ENCODE measurements at regions not wholly inside any gene's neighbourhood (a gene's known extent, or its start where the extent isn't known, plus 50 kb on each side); places are given as distances from the start of the nearest gene placed in this dataset.

DNA sequence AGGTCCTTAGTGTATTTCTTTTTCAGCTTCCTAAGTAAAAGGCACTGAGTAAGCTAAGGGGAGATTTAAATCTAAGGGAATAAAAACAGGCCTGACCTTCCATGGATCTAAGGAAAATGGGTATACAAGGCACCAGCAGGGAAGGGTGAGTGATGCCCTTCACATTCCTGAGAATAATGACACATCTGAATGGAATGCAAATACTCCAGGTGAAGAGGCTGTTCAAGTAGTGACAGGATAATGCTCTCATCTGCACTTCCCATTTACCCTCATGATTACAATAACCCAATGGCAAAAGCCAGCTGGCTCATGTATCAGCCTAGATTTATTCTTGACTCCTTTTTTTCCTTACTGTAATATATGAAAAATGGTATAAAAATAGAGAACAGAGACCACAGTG lies 216.2 kb upstream of the ACTBL2 start:
- no peaks in the 10 kb centered on the region for H3K27me3 ChIP-seq (ENCODE audit: control insufficient read depth, insufficient read depth, low read length)
- peaks cover 20% of the 10 kb centered on the region for H3K4me1 ChIP-seq (ENCODE audit: control insufficient read depth, insufficient read depth, low read length)
- H3K27ac ChIP-seq (ENCODE audit: low read depth, low read length): no peak overlapping the region
- H3K36me3 ChIP-seq (ENCODE audit: control insufficient read depth, insufficient read depth, low read length): no peaks in the 10 kb centered on the region
- no peak overlapping the region for H3K9ac ChIP-seq (ENCODE audit: low read length)
- H3K4me3 ChIP-seq (ENCODE audit: low read depth, low read length): no peak overlapping the region
- no peaks in the 10 kb centered on the region for H3K9me3 ChIP-seq (ENCODE audit: control insufficient read depth, insufficient read depth, low read depth, low read length)

DNA sequence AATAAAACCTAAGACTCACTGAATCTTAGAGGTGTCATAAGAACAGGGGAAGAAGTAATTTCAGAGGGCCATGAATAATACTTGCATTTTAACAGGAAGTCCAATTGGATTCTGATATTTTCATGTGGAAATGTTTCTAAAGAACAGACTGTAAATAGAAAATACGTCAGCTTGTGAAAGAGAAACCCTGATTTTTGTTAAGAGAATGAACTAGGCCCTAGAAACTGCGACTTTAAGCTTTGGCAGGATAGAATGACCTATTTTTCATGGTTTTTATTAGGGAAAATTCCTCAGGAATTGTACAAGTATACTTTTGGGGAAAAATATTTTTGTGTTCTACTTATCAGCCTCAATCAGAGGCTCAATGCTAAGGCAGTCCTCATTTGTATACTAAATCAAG lies 215.5 kb upstream of the ACTBL2 start:
- H3K9me3 ChIP-seq (ENCODE audit: control insufficient read depth, insufficient read depth, low read depth, low read length): no peaks in the 10 kb centered on the region
- H3K9ac ChIP-seq (ENCODE audit: low read length): no peak overlapping the region
- H3K27ac ChIP-seq (ENCODE audit: low read depth, low read length): peak overlapping the region; percentile 49; the same call in 1 of the 2 replicates
- H3K36me3 ChIP-seq (ENCODE audit: control insufficient read depth, insufficient read depth, low read length): no peaks in the 10 kb centered on the region
- H3K27me3 ChIP-seq (ENCODE audit: control insufficient read depth, insufficient read depth, low read length): no peaks in the 10 kb centered on the region
- H3K4me3 ChIP-seq (ENCODE audit: low read depth, low read length): no peak overlapping the region
- H3K4me1 ChIP-seq (ENCODE audit: control insufficient read depth, insufficient read depth, low read length): peaks cover 27% of the 10 kb centered on the region

DNA sequence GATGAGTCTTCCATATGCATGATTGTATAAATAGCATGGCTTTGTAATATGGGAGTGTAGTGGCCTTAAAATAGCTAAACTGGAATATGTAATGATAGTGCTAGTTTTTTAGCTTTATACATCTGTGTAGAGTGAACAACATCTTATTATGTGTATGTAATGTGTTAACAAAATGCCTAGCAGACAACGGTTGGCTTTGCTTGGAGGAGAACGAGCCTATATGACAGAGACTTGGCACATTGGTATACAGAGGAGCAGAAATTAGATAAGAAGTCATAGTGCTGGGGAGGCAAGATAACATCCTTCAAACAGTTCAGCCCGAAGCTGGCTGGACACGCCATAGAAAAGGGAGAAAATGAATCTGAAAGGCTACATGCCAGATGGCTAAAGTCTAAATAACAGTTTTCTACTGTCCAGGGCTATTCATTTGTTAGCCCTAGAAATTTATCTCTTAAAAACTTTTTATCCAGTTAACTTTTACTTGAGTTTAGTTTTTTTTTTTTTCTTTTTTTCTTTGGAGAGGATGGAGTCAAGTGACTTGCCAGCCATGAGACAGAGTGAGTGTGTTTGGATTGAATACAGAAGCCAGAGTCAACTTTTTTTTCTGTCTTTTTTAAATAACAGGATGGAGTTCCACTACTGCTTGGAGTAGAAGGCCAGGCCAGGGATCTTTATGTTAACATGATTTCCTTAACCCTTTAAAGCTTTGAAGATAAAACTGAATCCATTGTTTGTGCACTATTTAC lies 214.4 kb upstream of the ACTBL2 start:
- no peak overlapping the region for H3K4me3 ChIP-seq (ENCODE audit: low read depth, low read length)
- no peak overlapping the region for H3K27ac ChIP-seq (ENCODE audit: low read depth, low read length)
- H3K9ac ChIP-seq (ENCODE audit: low read length): no peak overlapping the region
- H3K27me3 ChIP-seq (ENCODE audit: control insufficient read depth, insufficient read depth, low read length): no peaks in the 10 kb centered on the region
- peaks cover 34% of the 10 kb centered on the region for H3K4me1 ChIP-seq (ENCODE audit: control insufficient read depth, insufficient read depth, low read length)
- H3K9me3 ChIP-seq (ENCODE audit: control insufficient read depth, insufficient read depth, low read depth, low read length): no peaks in the 10 kb centered on the region
- H3K36me3 ChIP-seq (ENCODE audit: control insufficient read depth, insufficient read depth, low read length): no peaks in the 10 kb centered on the region

DNA sequence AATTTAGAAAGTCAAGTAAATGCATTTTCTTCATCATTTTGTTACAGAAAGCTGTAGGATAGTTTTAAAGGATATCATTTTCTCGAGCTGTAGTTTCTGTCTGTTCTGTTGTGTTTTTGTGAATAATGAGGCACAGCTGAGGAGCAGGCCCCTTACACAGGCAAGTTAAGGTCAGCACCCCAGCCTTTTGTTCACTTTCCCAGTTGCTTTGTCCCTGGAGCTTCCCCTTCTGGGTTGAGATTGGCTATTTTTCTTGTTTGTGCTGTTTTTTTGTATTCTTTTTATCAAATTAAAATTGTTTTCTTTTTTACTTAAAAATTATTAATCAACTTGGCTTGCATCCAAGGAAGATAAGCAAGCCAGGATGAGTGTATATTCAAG lies 213.8 kb upstream of the ACTBL2 start:
- H3K27me3 ChIP-seq (ENCODE audit: control insufficient read depth, insufficient read depth, low read length): no peaks in the 10 kb centered on the region
- H3K9me3 ChIP-seq (ENCODE audit: control insufficient read depth, insufficient read depth, low read depth, low read length): no peaks in the 10 kb centered on the region
- H3K27ac ChIP-seq (ENCODE audit: low read depth, low read length): no peak overlapping the region
- H3K4me3 ChIP-seq (ENCODE audit: low read depth, low read length): no peak overlapping the region
- H3K36me3 ChIP-seq (ENCODE audit: control insufficient read depth, insufficient read depth, low read length): no peaks in the 10 kb centered on the region
- H3K9ac ChIP-seq (ENCODE audit: low read length): no peak overlapping the region
- peaks cover 34% of the 10 kb centered on the region for H3K4me1 ChIP-seq (ENCODE audit: control insufficient read depth, insufficient read depth, low read length)

DNA sequence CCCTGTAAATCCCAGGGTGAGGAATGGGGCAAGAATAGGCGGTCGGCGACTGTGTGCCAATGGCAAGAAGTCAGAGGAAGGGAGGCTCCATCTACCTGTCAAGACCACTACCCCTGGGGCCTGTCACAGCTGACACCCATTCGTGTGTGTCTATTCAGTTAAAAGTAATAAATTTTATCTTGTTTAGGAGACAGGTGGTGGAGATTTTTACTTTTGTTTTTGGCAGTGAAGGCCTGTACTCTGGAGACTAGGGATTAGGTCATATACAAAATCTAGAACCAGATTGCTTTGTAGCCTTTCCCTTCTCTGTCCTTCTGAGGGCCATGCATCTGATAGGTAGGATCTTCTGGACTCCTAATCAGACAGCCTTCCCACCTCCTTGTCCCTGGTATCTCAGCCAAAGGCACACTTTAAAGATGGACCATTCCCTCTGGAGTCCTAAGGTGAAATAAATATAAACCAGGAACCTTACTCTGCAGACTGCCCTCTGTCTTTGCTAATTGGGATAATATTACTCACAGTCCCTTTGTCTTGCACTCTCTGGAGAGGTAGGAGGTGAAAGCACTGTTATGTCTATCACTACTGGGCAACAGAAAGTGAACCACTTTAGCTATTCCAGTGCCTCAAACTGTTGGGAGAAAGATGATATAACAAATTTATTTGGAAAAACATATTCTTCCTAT lies 213.2 kb upstream of the ACTBL2 start:
- Histone ChIP-seq H3K9me3 (ENCODE audit: control insufficient read depth, insufficient read depth, low read depth, low read length) (no peaks in the 10 kb centered on the region), H3K36me3 (ENCODE audit: control insufficient read depth, insufficient read depth, low read length) (no peaks in the 10 kb centered on the region), H3K27me3 (ENCODE audit: control insufficient read depth, insufficient read depth, low read length) (no peaks in the 10 kb centered on the region), H3K4me1 (ENCODE audit: control insufficient read depth, insufficient read depth, low read length) (peaks cover 34% of the 10 kb centered on the region), H3K9ac (ENCODE audit: low read length) (no peak overlapping the region), H3K27ac (ENCODE audit: low read depth, low read length) (no peak overlapping the region), H3K4me3 (ENCODE audit: low read depth, low read length) (no peak overlapping the region)

DNA sequence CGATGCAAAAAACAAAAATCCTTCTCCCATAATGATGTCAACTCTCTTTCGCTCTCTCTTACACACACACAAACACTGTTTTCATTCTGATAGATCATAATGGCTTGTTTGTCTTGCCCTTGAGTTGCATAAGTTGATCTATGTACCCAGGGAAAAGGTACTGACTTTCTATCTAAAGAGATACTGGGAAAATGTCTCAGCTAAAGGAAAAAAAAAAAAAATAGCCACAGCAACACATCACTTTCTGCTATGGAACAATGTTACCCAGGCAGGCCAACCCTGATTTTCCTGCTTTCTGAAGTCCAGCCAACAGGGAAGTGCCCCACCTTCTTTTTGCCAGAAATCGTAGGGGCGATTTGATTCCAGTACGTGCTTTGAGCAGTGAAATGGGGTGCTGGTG lies 212.6 kb upstream of the ACTBL2 start:
- Histone ChIP-seq H3K9me3 (ENCODE audit: control insufficient read depth, insufficient read depth, low read depth, low read length) (no peaks in the 10 kb centered on the region), H3K36me3 (ENCODE audit: control insufficient read depth, insufficient read depth, low read length) (no peaks in the 10 kb centered on the region), H3K27me3 (ENCODE audit: control insufficient read depth, insufficient read depth, low read length) (no peaks in the 10 kb centered on the region), H3K27ac (ENCODE audit: low read depth, low read length) (no peak overlapping the region), H3K4me1 (ENCODE audit: control insufficient read depth, insufficient read depth, low read length) (peaks cover 34% of the 10 kb centered on the region), H3K4me3 (ENCODE audit: low read depth, low read length) (no peak overlapping the region), H3K9ac (ENCODE audit: low read length) (no peak overlapping the region)

DNA sequence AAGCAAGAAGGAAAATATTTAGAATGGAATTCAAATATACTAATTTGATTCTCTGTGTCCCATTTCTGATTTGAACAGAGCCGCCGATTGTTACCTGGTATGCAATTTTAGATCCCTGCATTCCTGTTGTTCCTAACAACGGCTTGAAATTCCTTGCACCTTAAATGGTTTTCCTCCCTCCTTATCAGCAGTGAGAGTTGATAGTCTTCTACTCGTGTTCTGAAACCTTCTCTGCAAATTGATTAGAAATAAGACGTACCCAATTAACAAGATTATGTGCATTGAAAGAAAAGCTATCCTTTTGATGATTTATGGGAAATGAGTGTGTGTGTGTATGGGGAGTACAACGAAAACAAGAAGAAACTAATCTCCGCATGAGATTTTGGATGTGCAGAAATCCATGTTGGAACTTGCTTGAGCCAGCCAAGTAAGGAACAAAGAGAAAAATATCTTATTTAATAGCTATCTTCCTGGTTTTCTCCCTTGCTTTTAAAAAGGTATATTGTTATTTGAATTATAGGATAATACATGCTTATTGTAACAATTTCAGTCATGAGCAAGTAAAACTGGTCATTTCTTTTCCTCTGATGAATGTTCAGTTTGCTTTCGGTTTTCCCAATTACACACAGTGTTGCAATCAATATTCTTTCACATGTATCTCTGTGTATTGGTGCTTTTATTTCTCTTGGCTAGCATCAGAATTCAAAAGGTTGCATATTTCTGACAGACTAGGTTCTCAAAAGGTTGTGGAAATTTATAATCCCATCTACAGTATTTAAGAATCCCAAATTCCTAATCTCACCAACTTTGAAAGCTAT lies 211.1 kb upstream of the ACTBL2 start:
- Histone ChIP-seq H3K4me3 (ENCODE audit: low read depth, low read length) (peak overlapping the region; percentile 22; the same call in 1 of the 2 replicates), H3K9me3 (ENCODE audit: control insufficient read depth, insufficient read depth, low read depth, low read length) (no peaks in the 10 kb centered on the region), H3K36me3 (ENCODE audit: control insufficient read depth, insufficient read depth, low read length) (no peaks in the 10 kb centered on the region), H3K27ac (ENCODE audit: low read depth, low read length) (peak overlapping the region; percentile 69; the same call in 1 of the 2 replicates), H3K9ac (ENCODE audit: low read length) (no peak overlapping the region), H3K27me3 (ENCODE audit: control insufficient read depth, insufficient read depth, low read length) (no peaks in the 10 kb centered on the region), H3K4me1 (ENCODE audit: control insufficient read depth, insufficient read depth, low read length) (peaks cover 25% of the 10 kb centered on the region)

DNA sequence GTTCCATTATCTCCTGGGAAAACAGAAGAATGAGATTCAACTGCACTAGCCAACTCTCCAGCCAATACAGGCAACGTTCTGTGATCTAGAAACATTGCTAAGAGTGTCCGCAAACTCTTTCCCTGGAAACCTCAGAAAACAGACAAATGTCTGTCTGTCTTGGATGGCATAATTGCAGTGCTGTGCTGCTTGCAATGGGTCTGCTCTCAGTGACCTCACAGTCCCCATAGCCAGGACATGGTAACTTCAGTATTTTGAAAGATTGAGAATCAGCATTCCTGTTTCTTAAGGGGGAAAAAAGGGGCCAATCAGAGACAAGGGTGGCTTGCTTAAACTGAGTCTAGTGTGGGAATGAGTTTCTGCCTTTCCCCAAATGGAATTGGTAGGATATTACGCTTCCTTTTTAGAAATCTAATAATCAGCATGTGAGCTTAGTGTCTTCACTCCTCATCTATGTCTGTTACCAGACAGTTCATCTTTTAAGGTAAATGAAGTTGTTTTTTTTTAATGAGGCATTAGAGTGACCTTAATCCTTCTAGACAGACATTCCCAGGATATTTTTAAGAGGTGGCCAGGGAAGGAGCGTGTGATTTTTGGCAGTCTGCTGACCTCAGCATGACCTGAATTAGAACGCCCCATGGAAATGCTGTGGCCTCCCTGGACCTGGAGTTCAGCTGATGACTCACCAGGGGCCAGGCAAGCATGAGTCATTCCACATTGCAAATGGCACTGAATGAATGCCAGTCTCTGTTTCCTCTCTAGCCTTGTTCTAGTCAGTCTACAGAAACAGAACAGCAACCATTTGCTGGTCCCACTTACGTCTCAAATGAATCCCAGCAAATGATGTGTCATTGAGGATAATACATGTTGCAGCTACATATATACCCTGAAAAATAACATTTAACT lies 210.2 kb upstream of the ACTBL2 start:
- Histone ChIP-seq H3K27ac (ENCODE audit: low read depth, low read length) (peak overlapping the region; percentile 69; the same call in 1 of the 2 replicates), H3K27me3 (ENCODE audit: control insufficient read depth, insufficient read depth, low read length) (no peaks in the 10 kb centered on the region), H3K9ac (ENCODE audit: low read length) (no peak overlapping the region), H3K36me3 (ENCODE audit: control insufficient read depth, insufficient read depth, low read length) (no peaks in the 10 kb centered on the region), H3K9me3 (ENCODE audit: control insufficient read depth, insufficient read depth, low read depth, low read length) (no peaks in the 10 kb centered on the region), H3K4me3 (ENCODE audit: low read depth, low read length) (peak overlapping the region; percentile 22; the same call in 1 of the 2 replicates), H3K4me1 (ENCODE audit: control insufficient read depth, insufficient read depth, low read length) (peaks cover 22% of the 10 kb centered on the region)

DNA sequence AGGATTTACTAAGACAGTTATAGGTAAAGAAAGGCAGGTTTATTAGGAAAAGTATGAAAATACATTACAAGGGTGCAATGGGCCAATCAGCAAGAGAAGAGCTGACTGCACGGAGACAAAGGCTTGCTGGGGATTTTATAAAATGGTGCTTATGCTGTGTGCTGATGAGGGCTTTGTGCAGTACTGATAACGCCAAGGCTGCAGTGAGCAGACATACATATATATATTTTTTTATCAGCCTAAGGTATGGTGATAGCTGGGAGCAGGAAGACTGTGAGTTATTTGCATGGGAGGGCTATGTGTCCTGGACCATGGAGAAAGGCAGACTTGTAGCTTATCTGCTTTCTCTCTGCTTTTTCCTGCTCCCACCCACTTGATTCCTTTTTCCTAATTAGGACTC lies 208.1 kb upstream of the ACTBL2 start:
- Histone ChIP-seq H3K4me3 (ENCODE audit: low read depth, low read length) (no peak overlapping the region), H3K36me3 (ENCODE audit: control insufficient read depth, insufficient read depth, low read length) (no peaks in the 10 kb centered on the region), H3K9ac (ENCODE audit: low read length) (no peak overlapping the region)

DNA sequence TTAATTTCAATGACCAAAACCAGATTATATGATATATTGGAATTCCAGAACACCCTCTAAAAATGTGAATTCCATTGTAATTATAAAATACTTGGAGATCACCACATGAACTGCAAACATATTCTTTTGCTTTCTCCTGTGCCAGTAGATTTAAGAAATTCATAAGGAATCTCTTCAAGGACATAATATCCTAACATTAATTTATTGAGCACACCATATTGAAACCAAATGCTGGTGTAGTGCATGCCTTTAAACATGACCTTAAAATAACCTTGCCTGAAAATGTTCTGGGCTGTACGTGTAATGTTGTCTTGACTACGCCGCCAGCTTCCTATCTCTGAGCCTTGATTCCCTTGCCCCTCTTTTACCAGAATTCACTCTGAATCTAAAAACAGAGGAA lies 205.0 kb upstream of the ACTBL2 start:
- no peaks in the 10 kb centered on the region for H3K36me3 ChIP-seq (ENCODE audit: control insufficient read depth, insufficient read depth, low read length)

More for the DNA sequence above, 208.1 kb upstream of the ACTBL2 start:
- no peaks in the 10 kb centered on the region for H3K9me3 ChIP-seq (ENCODE audit: control insufficient read depth, insufficient read depth, low read depth, low read length)
- peaks cover 18% of the 10 kb centered on the region for H3K4me1 ChIP-seq (ENCODE audit: control insufficient read depth, insufficient read depth, low read length)
- H3K27me3 ChIP-seq (ENCODE audit: control insufficient read depth, insufficient read depth, low read length): no peaks in the 10 kb centered on the region
- no peak overlapping the region for H3K27ac ChIP-seq (ENCODE audit: low read depth, low read length)

More for the DNA sequence above, 205.0 kb upstream of the ACTBL2 start:
- H3K4me3 ChIP-seq (ENCODE audit: low read depth, low read length): no peak overlapping the region
- H3K4me1 ChIP-seq (ENCODE audit: control insufficient read depth, insufficient read depth, low read length): peaks cover 2% of the 10 kb centered on the region; the same call in 1 of the 2 replicates
- no peaks in the 10 kb centered on the region for H3K9me3 ChIP-seq (ENCODE audit: control insufficient read depth, insufficient read depth, low read depth, low read length)
- no peak overlapping the region for H3K9ac ChIP-seq (ENCODE audit: low read length)
- H3K27me3 ChIP-seq (ENCODE audit: control insufficient read depth, insufficient read depth, low read length): no peaks in the 10 kb centered on the region
- no peak overlapping the region for H3K27ac ChIP-seq (ENCODE audit: low read depth, low read length)
